Activated T-helper 1 cell treated with anti-CD3 and anti-CD28 coated beads, Interleukin-12 subunit alpha, Interleukin-12 subunit beta, Interleukin-2, Interleukin-4 antibody, amounts not matched to agents 30 ng/mL and 10 ng/mL and 1 ng/mL, durations not matched to agents 14 hours and 24 hours and 36 hours (primary cell): ENCODE measurements at regions not wholly inside any gene's neighbourhood (a gene's known extent, or its start where the extent isn't known, plus 50 kb on each side); places are given as distances from the start of the nearest gene placed in this dataset.

Experiments
- DNase-seq: peaks from one replicate; pipeline ENCODE4 v3.0.0; 2021; ENCODE audit warnings: low spot score
- H3K27ac Mint-ChIP-seq: one replicate; pipeline ENCODE4 v1.8.0; 2021; ENCODE audit warnings: mild to moderate bottlenecking, mixed read lengths
- H3K27me3 Mint-ChIP-seq: one replicate; pipeline ENCODE4 v1.8.0; 2022; ENCODE audit warnings: mild to moderate bottlenecking, moderate library complexity, mixed read lengths; ENCODE audit not compliant: insufficient read depth
- H3K36me3 Mint-ChIP-seq: one replicate; pipeline ENCODE4 v1.8.0; 2021; ENCODE audit warnings: low read depth, mixed read lengths
- H3K4me1 Mint-ChIP-seq: one replicate; pipeline ENCODE4 v1.8.0; 2021; ENCODE audit warnings: low read depth, mixed read lengths
- H3K4me3 Mint-ChIP-seq: one replicate; pipeline ENCODE4 v1.8.0; 2021; ENCODE audit warnings: mild to moderate bottlenecking, moderate library complexity, mixed read lengths
- H3K9me3 Mint-ChIP-seq: one replicate; pipeline ENCODE4 v1.8.0; 2021; ENCODE audit warnings: mixed read lengths
- intact Hi-C: fragments of 100-400 bp; cut with micrococcal nuclease; formaldehyde crosslinking; loops from one replicate; pipeline ENCODE4 v1.15.1; 2024

- H3K9me3 Mint-ChIP-seq = no peaks in the 10 kb centered on the region
- intact Hi-C loops = no loop called here
- H3K27me3 Mint-ChIP-seq = no peaks in the 10 kb centered on the region
Measured at GRCh38 chr2:155695505-155695904, 637.0 kb downstream of the NR4A2 start.

GRCh38 chr2:155692856-155693255, 639.7 kb downstream of the NR4A2 start:
- intact Hi-C loops = no loop called here
- H3K4me3 Mint-ChIP-seq = no peak overlapping the region
- no peaks in the 10 kb centered on the region for H3K4me1 Mint-ChIP-seq
- DNase-seq = no peak
- H3K27me3 Mint-ChIP-seq = no peaks in the 10 kb centered on the region
- no peaks in the 10 kb centered on the region for H3K9me3 Mint-ChIP-seq
- H3K36me3 Mint-ChIP-seq = no peaks in the 10 kb centered on the region
- H3K27ac Mint-ChIP-seq = no peak overlapping the region

More at GRCh38 chr2:155695505-155695904, 637.0 kb downstream of the NR4A2 start:
- no peak overlapping the region for H3K4me3 Mint-ChIP-seq
- no peaks in the 10 kb centered on the region for H3K4me1 Mint-ChIP-seq
- no peaks in the 10 kb centered on the region for H3K36me3 Mint-ChIP-seq
- DNase-seq = no peak
- no peak overlapping the region for H3K27ac Mint-ChIP-seq

GRCh38 chr2:155692106-155692505, 640.4 kb downstream of the NR4A2 start:
- Mint-ChIP-seq H3K27ac (no peak overlapping the region), H3K4me1 (no peaks in the 10 kb centered on the region), H3K36me3 (no peaks in the 10 kb centered on the region), H3K9me3 (no peaks in the 10 kb centered on the region), H3K4me3 (no peak overlapping the region), H3K27me3 (no peaks in the 10 kb centered on the region)
- intact Hi-C loops = no loop called here
- no peak for DNase-seq

GRCh38 chr2:155690785-155691184, 641.7 kb downstream of the NR4A2 start:
- Mint-ChIP-seq H3K27me3 (no peaks in the 10 kb centered on the region), H3K4me1 (no peaks in the 10 kb centered on the region), H3K36me3 (no peaks in the 10 kb centered on the region), H3K4me3 (no peak overlapping the region), H3K27ac (no peak overlapping the region), H3K9me3 (no peaks in the 10 kb centered on the region)
- no peak for DNase-seq
- intact Hi-C loops = no loop called here

GRCh38 chr2:155689791-155690190, 642.7 kb downstream of the NR4A2 start:
- Mint-ChIP-seq H3K36me3 (no peaks in the 10 kb centered on the region), H3K27me3 (no peaks in the 10 kb centered on the region), H3K4me3 (no peak overlapping the region), H3K4me1 (no peaks in the 10 kb centered on the region), H3K27ac (no peak overlapping the region), H3K9me3 (no peaks in the 10 kb centered on the region)
- no peak for DNase-seq
- intact Hi-C loops = no loop called here

GRCh38 chr2:155687181-155687580, 645.3 kb downstream of the NR4A2 start:
- intact Hi-C loops = no loop called here
- no peaks in the 10 kb centered on the region for H3K27me3 Mint-ChIP-seq
- no peak overlapping the region for H3K27ac Mint-ChIP-seq

GRCh38 chr2:155679647-155680046, 652.9 kb downstream of the NR4A2 start:
- intact Hi-C loops = no loop called here
- H3K4me3 Mint-ChIP-seq = no peak overlapping the region
- no peak for DNase-seq
- H3K36me3 Mint-ChIP-seq = no peaks in the 10 kb centered on the region
- no peaks in the 10 kb centered on the region for H3K9me3 Mint-ChIP-seq
- no peaks in the 10 kb centered on the region for H3K4me1 Mint-ChIP-seq
- no peaks in the 10 kb centered on the region for H3K27me3 Mint-ChIP-seq
- H3K27ac Mint-ChIP-seq = no peak overlapping the region

More at GRCh38 chr2:155687181-155687580, 645.3 kb downstream of the NR4A2 start:
- Mint-ChIP-seq H3K4me3 (no peak overlapping the region), H3K36me3 (no peaks in the 10 kb centered on the region), H3K9me3 (no peaks in the 10 kb centered on the region), H3K4me1 (no peaks in the 10 kb centered on the region)
- DNase-seq = no peak

GRCh38 chr2:155675920-155676319, 656.6 kb downstream of the NR4A2 start:
- Mint-ChIP-seq H3K27ac (no peak overlapping the region), H3K4me1 (no peaks in the 10 kb centered on the region), H3K4me3 (no peak overlapping the region), H3K36me3 (no peaks in the 10 kb centered on the region), H3K27me3 (no peaks in the 10 kb centered on the region), H3K9me3 (peaks cover 3% of the 10 kb centered on the region)
- intact Hi-C loops = no loop called here
- no peak for DNase-seq

- no peaks in the 10 kb centered on the region for H3K27me3 Mint-ChIP-seq
- H3K4me1 Mint-ChIP-seq = no peaks in the 10 kb centered on the region
- DNase-seq = no peak
- intact Hi-C loops = no loop called here
- H3K27ac Mint-ChIP-seq = no peak overlapping the region
- no peaks in the 10 kb centered on the region for H3K36me3 Mint-ChIP-seq
- H3K9me3 Mint-ChIP-seq = no peaks in the 10 kb centered on the region
- H3K4me3 Mint-ChIP-seq = no peak overlapping the region
Measured at GRCh38 chr2:155665704-155666103, 666.8 kb downstream of the NR4A2 start.

GRCh38 chr2:155663265-155663664, 669.3 kb downstream of the NR4A2 start:
- intact Hi-C loops = no loop called here
- H3K4me1 Mint-ChIP-seq = no peaks in the 10 kb centered on the region
- no peak overlapping the region for H3K4me3 Mint-ChIP-seq
- no peaks in the 10 kb centered on the region for H3K36me3 Mint-ChIP-seq
- no peaks in the 10 kb centered on the region for H3K9me3 Mint-ChIP-seq
- no peaks in the 10 kb centered on the region for H3K27me3 Mint-ChIP-seq
- DNase-seq = no peak
- no peak overlapping the region for H3K27ac Mint-ChIP-seq

GRCh38 chr2:155662224-155662623, 670.3 kb downstream of the NR4A2 start:
- Mint-ChIP-seq H3K4me3 (no peak overlapping the region), H3K27ac (no peak overlapping the region), H3K4me1 (no peaks in the 10 kb centered on the region), H3K9me3 (no peaks in the 10 kb centered on the region), H3K27me3 (no peaks in the 10 kb centered on the region), H3K36me3 (no peaks in the 10 kb centered on the region)
- intact Hi-C loops = no loop called here
- DNase-seq = no peak

GRCh38 chr2:155653176-155653575, 679.3 kb downstream of the NR4A2 start:
- H3K4me1 Mint-ChIP-seq = no peaks in the 10 kb centered on the region
- H3K27ac Mint-ChIP-seq = no peak overlapping the region
- no peaks in the 10 kb centered on the region for H3K9me3 Mint-ChIP-seq
- H3K36me3 Mint-ChIP-seq = no peaks in the 10 kb centered on the region
- no peaks in the 10 kb centered on the region for H3K27me3 Mint-ChIP-seq
- H3K4me3 Mint-ChIP-seq = no peak overlapping the region
- no peak for DNase-seq
- intact Hi-C loops = no loop called here

GRCh38 chr2:155651851-155652250, 680.7 kb downstream of the NR4A2 start:
- H3K27ac Mint-ChIP-seq = no peak overlapping the region
- H3K4me3 Mint-ChIP-seq = no peak overlapping the region
- no peaks in the 10 kb centered on the region for H3K9me3 Mint-ChIP-seq
- H3K36me3 Mint-ChIP-seq = no peaks in the 10 kb centered on the region
- intact Hi-C loops = no loop called here
- DNase-seq = no peak
- H3K27me3 Mint-ChIP-seq = no peaks in the 10 kb centered on the region
- H3K4me1 Mint-ChIP-seq = no peaks in the 10 kb centered on the region

GRCh38 chr2:155645791-155646190, 686.7 kb downstream of the NR4A2 start:
- no peaks in the 10 kb centered on the region for H3K27me3 Mint-ChIP-seq
- DNase-seq = no peak
- no peaks in the 10 kb centered on the region for H3K4me1 Mint-ChIP-seq
- no peaks in the 10 kb centered on the region for H3K36me3 Mint-ChIP-seq
- intact Hi-C loops = no loop called here
- H3K27ac Mint-ChIP-seq = no peak overlapping the region
- no peaks in the 10 kb centered on the region for H3K9me3 Mint-ChIP-seq
- no peak overlapping the region for H3K4me3 Mint-ChIP-seq
